Hepatocyte (in vitro differentiated cells): ENCODE measurements at regions not wholly inside any gene's neighbourhood (a gene's known extent, or its start where the extent isn't known, plus 50 kb on each side); places are given as distances from the start of the nearest gene placed in this dataset.

Source experiments
- EZH2 ChIP-seq: fragments of 200-600 bp; sonication (generic); IDR thresholded peaks from 2 replicates; pipeline ENCODE4 v1.6.1; 2016; ENCODE audit warnings: antibody characterized with exemption, mild to moderate bottlenecking, borderline replicate concordance
- TF ChIP-seq, protein P1 (sequence below): fragments of 200-600 bp; sonication (generic); IDR thresholded peaks from 2 replicates; pipeline ENCODE4 v1.5.1; 2016; ENCODE audit warnings: antibody characterized with exemption, mild to moderate bottlenecking; ENCODE audit not compliant: poor library complexity

DNA sequence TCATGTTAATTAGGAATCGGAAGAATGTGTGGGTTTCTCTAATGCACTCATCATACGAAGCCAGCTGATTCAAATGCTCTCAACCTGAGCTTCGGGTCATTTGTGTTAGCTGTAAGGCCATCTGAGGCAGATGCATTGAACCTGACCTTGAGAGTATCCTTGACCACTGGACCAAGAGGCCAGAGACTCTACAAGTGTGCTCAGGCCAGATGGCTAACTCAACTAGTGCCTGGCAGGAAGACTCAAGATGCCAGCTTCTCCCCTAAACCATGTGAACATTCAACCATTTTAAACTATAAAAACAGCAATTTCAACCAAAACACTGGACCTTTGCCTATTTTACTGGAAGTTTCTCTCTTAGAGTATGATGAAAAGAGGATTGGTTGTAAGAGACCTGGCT is 168.6 kb upstream of the CDH4 start:
- TF ChIP-seq EZH2: no peak
- TF ChIP-seq, protein P1, sequence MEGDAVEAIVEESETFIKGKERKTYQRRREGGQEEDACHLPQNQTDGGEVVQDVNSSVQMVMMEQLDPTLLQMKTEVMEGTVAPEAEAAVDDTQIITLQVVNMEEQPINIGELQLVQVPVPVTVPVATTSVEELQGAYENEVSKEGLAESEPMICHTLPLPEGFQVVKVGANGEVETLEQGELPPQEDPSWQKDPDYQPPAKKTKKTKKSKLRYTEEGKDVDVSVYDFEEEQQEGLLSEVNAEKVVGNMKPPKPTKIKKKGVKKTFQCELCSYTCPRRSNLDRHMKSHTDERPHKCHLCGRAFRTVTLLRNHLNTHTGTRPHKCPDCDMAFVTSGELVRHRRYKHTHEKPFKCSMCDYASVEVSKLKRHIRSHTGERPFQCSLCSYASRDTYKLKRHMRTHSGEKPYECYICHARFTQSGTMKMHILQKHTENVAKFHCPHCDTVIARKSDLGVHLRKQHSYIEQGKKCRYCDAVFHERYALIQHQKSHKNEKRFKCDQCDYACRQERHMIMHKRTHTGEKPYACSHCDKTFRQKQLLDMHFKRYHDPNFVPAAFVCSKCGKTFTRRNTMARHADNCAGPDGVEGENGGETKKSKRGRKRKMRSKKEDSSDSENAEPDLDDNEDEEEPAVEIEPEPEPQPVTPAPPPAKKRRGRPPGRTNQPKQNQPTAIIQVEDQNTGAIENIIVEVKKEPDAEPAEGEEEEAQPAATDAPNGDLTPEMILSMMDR: no peak
